Mesenchymal stem cell (in vitro differentiated cells and primary cell): ENCODE measurements at regions not wholly inside any gene's neighbourhood (a gene's known extent, or its start where the extent isn't known, plus 50 kb on each side); places are given as distances from the start of the nearest gene placed in this dataset. TPM values are rescaled to one million over a fixed set of nuclear protein-coding genes. Genes with fewer than 3 reads are reported as not detected.

Experiments
- DNase-seq: peaks from one replicate; pipeline ENCODE4 v3.0.0-alpha.2; 2013
- H2AFZ ChIP-seq: one replicate; pipeline ENCODE4 v1.6.1; 2013; ENCODE audit warnings: low read depth, mild to moderate bottlenecking, control low read depth, inconsistent platforms, low read length, moderate library complexity
- H2AK5ac ChIP-seq: 2 replicates; pipeline ENCODE4 v1.6.1; 2013; ENCODE audit warnings: low read length, moderate library complexity, mild to moderate bottlenecking, inconsistent platforms; ENCODE audit not compliant: severe bottlenecking
- H2BK120ac ChIP-seq: one replicate; pipeline ENCODE4 v1.6.1; 2013; ENCODE audit warnings: low read depth, mild to moderate bottlenecking, inconsistent platforms, low read length, moderate library complexity
- H2BK12ac ChIP-seq, 2 experiments: one replicate each; pipeline ENCODE4 v1.6.1; 2013; ENCODE audit warnings: inconsistent platforms in 2 of 2, low read length in 2 of 2, mild to moderate bottlenecking in 2 of 2, moderate library complexity in 2 of 2, control low read depth in 1 of 2
- H2BK15ac ChIP-seq: one replicate; pipeline ENCODE4 v1.6.1; 2013; ENCODE audit warnings: mild to moderate bottlenecking, low read depth, inconsistent platforms; ENCODE audit not compliant: poor library complexity, severe bottlenecking
- H2BK5ac ChIP-seq: 2 replicates; pipeline ENCODE4 v1.6.1; 2013; ENCODE audit warnings: low read depth, mild to moderate bottlenecking, low read length, control low read depth, inconsistent platforms; ENCODE audit not compliant: poor library complexity, severe bottlenecking
- H3K14ac ChIP-seq, 2 experiments: one replicate each; pipeline ENCODE4 v1.6.1; 2013; ENCODE audit warnings: inconsistent platforms in 2 of 2, low read length in 2 of 2, control low read depth in 1 of 2, mild to moderate bottlenecking in 1 of 2, moderate library complexity in 1 of 2
- H3K18ac ChIP-seq, 2 experiments: one replicate each; pipeline ENCODE4 v1.6.1; 2013; ENCODE audit warnings: inconsistent platforms in 2 of 2, low read length in 2 of 2, control low read depth in 1 of 2, low read depth in 1 of 2, mild to moderate bottlenecking in 1 of 2
- H3K23ac ChIP-seq, 2 experiments: one replicate each; pipeline ENCODE4 v1.6.1; 2013; ENCODE audit warnings: inconsistent platforms in 2 of 2, low read length in 2 of 2, mild to moderate bottlenecking in 2 of 2, moderate library complexity in 2 of 2, control low read depth in 1 of 2
- H3K27ac ChIP-seq: 2 replicates; pipeline ENCODE4 v1.5.1; 2013; ENCODE audit warnings: mild to moderate bottlenecking, moderate library complexity, low read length, control low read depth, inconsistent platforms; ENCODE audit not compliant: poor library complexity, severe bottlenecking
- H3K27me3 ChIP-seq, 2 experiments: 2 replicates each; pipeline versions ENCODE4 v1.6.1 to v1.7.0; 2013; ENCODE audit warnings: low read length in 2 of 2, mild to moderate bottlenecking in 2 of 2, moderate library complexity in 2 of 2, control low read depth in 1 of 2, inconsistent platforms in 1 of 2; ENCODE audit not compliant: control insufficient read depth in 1 of 2, insufficient read depth in 1 of 2
- H3K36me3 ChIP-seq, 2 experiments: 2 replicates each; pipeline versions ENCODE4 v1.6.1 to v1.7.0; 2013; ENCODE audit warnings: low read length in 2 of 2, control low read depth in 1 of 2, inconsistent platforms in 1 of 2, low read depth in 1 of 2, mild to moderate bottlenecking in 1 of 2; ENCODE audit not compliant: insufficient read depth in 2 of 2, control insufficient read depth in 1 of 2
- H3K4ac ChIP-seq, 2 experiments: one replicate each; pipeline ENCODE4 v1.6.1; 2013; ENCODE audit warnings: inconsistent platforms in 2 of 2, low read length in 2 of 2, mild to moderate bottlenecking in 2 of 2, moderate library complexity in 2 of 2, control low read depth in 1 of 2, low read depth in 1 of 2
- H3K4me1 ChIP-seq: 2 replicates; pipeline ENCODE4 v1.6.1; 2013; ENCODE audit warnings: low read depth, low read length, control low read depth; ENCODE audit not compliant: control insufficient read depth, insufficient read depth
- H3K4me2 ChIP-seq: 2 replicates; pipeline ENCODE4 v1.6.1; 2013; ENCODE audit warnings: low read length, mild to moderate bottlenecking, inconsistent platforms; ENCODE audit not compliant: poor library complexity, severe bottlenecking
- H3K4me3 ChIP-seq, 2 experiments: 2 replicates each; pipeline versions ENCODE4 v1.5.1 to v1.7.0; 2013; ENCODE audit warnings: low read length in 2 of 2, mild to moderate bottlenecking in 2 of 2, control low read depth in 1 of 2, low read depth in 1 of 2; ENCODE audit not compliant: insufficient read depth in 1 of 2
- H3K79me1 ChIP-seq: replicated peaks from 2 replicates; pipeline ENCODE4 v1.6.1; 2013; ENCODE audit warnings: mild to moderate bottlenecking, control low read depth, low read length, inconsistent platforms; ENCODE audit not compliant: poor library complexity, severe bottlenecking
- H3K9ac ChIP-seq: 2 replicates; pipeline ENCODE4 v1.7.0; 2013; ENCODE audit warnings: mild to moderate bottlenecking, low read length, moderate library complexity
- H3K9me3 ChIP-seq: 2 replicates; pipeline ENCODE4 v1.7.0; 2013; ENCODE audit warnings: mild to moderate bottlenecking, low read length; ENCODE audit not compliant: control insufficient read depth
- H4K8ac ChIP-seq: one replicate; pipeline ENCODE4 v1.6.1; 2013; ENCODE audit warnings: inconsistent platforms, mild to moderate bottlenecking, low read length, moderate library complexity
- H4K91ac ChIP-seq: one replicate; pipeline ENCODE4 v1.6.1; 2013; ENCODE audit warnings: mild to moderate bottlenecking, low read length, inconsistent platforms
- WGBS: methylation state at CpG from one replicate; pipeline ENCODE4 v1.1.7; 2013; ENCODE audit warnings: mixed read lengths; 5-methylcytosine and 5-hydroxymethylcytosine counted together
- small RNA-seq: library from polyadenylated mRNA; stranded (forward); fragments of <200 nt; extraction: miRNeasy Mini kit (QIAGEN cat#:217004); gene quantifications from one replicate; pipeline ENCODE3, GENCODE V24; 2013; ENCODE audit warnings: low read depth

- Histone ChIP-seq H3K36me3 (no peaks in the 10 kb centered on the region), H3K4me3 (no peak overlapping the region), H2BK15ac (no peak overlapping the region), H4K8ac (no peak overlapping the region), H3K4ac (no peak overlapping the region), H3K79me1 (no peaks in the 10 kb centered on the region), H3K27me3 (no peaks in the 10 kb centered on the region), H3K4me1 (peaks cover 9% of the 10 kb centered on the region), H3K4me2 (no peak overlapping the region), H3K27ac (no peak overlapping the region), H4K91ac (no peak overlapping the region), H3K18ac (no peak overlapping the region), H2BK12ac (no peak overlapping the region), H3K14ac (no peak overlapping the region), H2BK5ac (no peak overlapping the region), H3K23ac (no peak overlapping the region), H3K9me3 (no peaks in the 10 kb centered on the region), H2AK5ac (no peak overlapping the region), H3K9ac (no peak overlapping the region), H2BK120ac (no peak overlapping the region), H2AFZ (no peak overlapping the region)
- 0% methylated on average over 1 of the region's 3 CpGs for WGBS
- peak; percentile 72 for DNase-seq
Observed at GRCh38 chr7:50832744-50833143, 50.0 kb upstream of the GRB10 start.

Small RNA genes lying in the stretch of these regions (small RNA-seq; reads per million reads assigned to genes)
- gene AC009296.1: not detected
- gene RF00394: not detected
